RPMI8226 (cell line): ENCODE measurements at regions not wholly inside any gene's neighbourhood (a gene's known extent, or its start where the extent isn't known, plus 50 kb on each side); places are given as distances from the start of the nearest gene placed in this dataset.
"Not testable (repeated sequence)": the region's sequence is repeated elsewhere in the genome, so short reads cannot be mapped to it uniquely, and the experiment has no call there.

ENCODE experiments used
- DNase-seq: peaks from one replicate; pipeline ENCODE4 v3.0.0-alpha.2; 2015

- no peak for DNase-seq
Measured at GRCh38 chr14:25303934-25304333, 254.0 kb upstream of the STXBP6 start.

GRCh38 chr14:25298238-25298637 is 248.3 kb upstream of the STXBP6 start:
- DNase-seq = no peak

- not testable (repeated sequence) for DNase-seq
Measured at GRCh38 chr14:25290154-25290553, 240.2 kb upstream of the STXBP6 start.

- no peak for DNase-seq
Measured at GRCh38 chr14:25274529-25274928, 224.6 kb upstream of the STXBP6 start.

GRCh38 chr14:25267186-25267585 is 217.2 kb upstream of the STXBP6 start:
- DNase-seq = no peak

GRCh38 chr14:25259470-25259869 is 209.5 kb upstream of the STXBP6 start:
- DNase-seq = no peak

- DNase-seq = no peak
Measured at GRCh38 chr14:25252793-25253192, 202.8 kb upstream of the STXBP6 start.

GRCh38 chr14:25250516-25250915 is 200.6 kb upstream of the STXBP6 start:
- DNase-seq = no peak

GRCh38 chr14:25247609-25248008 is 197.7 kb upstream of the STXBP6 start:
- DNase-seq = no peak

GRCh38 chr14:25246751-25247150 is 196.8 kb upstream of the STXBP6 start:
- no peak for DNase-seq

- no peak for DNase-seq
Measured at GRCh38 chr14:25239170-25239569, 189.2 kb upstream of the STXBP6 start.

GRCh38 chr14:25237845-25238244 is 187.9 kb upstream of the STXBP6 start:
- no peak for DNase-seq

- no peak for DNase-seq
Measured at GRCh38 chr14:25233613-25234012, 183.7 kb upstream of the STXBP6 start.

- DNase-seq = no peak
Measured at GRCh38 chr14:25231004-25231403, 181.1 kb upstream of the STXBP6 start.

- DNase-seq = no peak
Measured at GRCh38 chr14:25226214-25226613, 176.3 kb upstream of the STXBP6 start.

- DNase-seq = no peak
Measured at GRCh38 chr14:25222256-25222655, 172.3 kb upstream of the STXBP6 start.

GRCh38 chr14:25220514-25220913 is 170.6 kb upstream of the STXBP6 start:
- DNase-seq = no peak

GRCh38 chr14:25215607-25216006 is 165.7 kb upstream of the STXBP6 start:
- DNase-seq = no peak

- DNase-seq = no peak
Measured at GRCh38 chr14:25197885-25198284, 147.9 kb upstream of the STXBP6 start.

GRCh38 chr14:25180221-25180620 is 130.3 kb upstream of the STXBP6 start:
- no peak for DNase-seq

GRCh38 chr14:25178255-25178654 is 128.3 kb upstream of the STXBP6 start:
- no peak for DNase-seq

- peak; percentile 13 for DNase-seq
Measured at GRCh38 chr14:25150934-25151790, 101.2 kb upstream of the STXBP6 start.

- DNase-seq = no peak
Measured at GRCh38 chr14:25150401-25150800, 100.5 kb upstream of the STXBP6 start.

- DNase-seq = no peak
Measured at GRCh38 chr14:25140411-25140810, 90.5 kb upstream of the STXBP6 start.

- no peak for DNase-seq
Measured at GRCh38 chr14:25136811-25137210, 86.9 kb upstream of the STXBP6 start.
